ENCODE measurements at regions not wholly inside any gene's neighbourhood (a gene's known extent, or its start where the extent isn't known, plus 50 kb on each side); places are given as distances from the start of the nearest gene placed in this dataset.

GRCh38 chr17:54494721-54495715, 405.6 kb upstream of the TOM1L1 start:
- TF ChIP-seq CTCF (IDR thresholded peaks at IDR 0.05) (no peak), POLR2A (IDR thresholded peaks at IDR 0.05) (no peak)

All from right lobe of liver (tissue), 4 donors.